ENCODE measurements at regions not wholly inside any gene's neighbourhood (a gene's known extent, or its start where the extent isn't known, plus 50 kb on each side); places are given as distances from the start of the nearest gene placed in this dataset.

- TF ChIP-seq POLR2A (IDR thresholded peaks at IDR 0.05) (no peak), CTCF (IDR thresholded peaks at IDR 0.05) (no peak), EP300 (IDR thresholded peaks at IDR 0.05) (no peak)
Measured at GRCh38 chr9:117595650-117596049, 108.6 kb upstream of the TLR4 start.
